ENCODE measurements at regions not wholly inside any gene's neighbourhood (a gene's known extent, or its start where the extent isn't known, plus 50 kb on each side); places are given as distances from the start of the nearest gene placed in this dataset.

- TF ChIP-seq CTCF (IDR thresholded peaks at IDR 0.05), result no peak
- no peak for TF ChIP-seq POLR2A (IDR thresholded peaks at IDR 0.05)
Observed at GRCh38 chr3:59253523-59253922, 203.7 kb upstream of the CFAP20DC start.

Measured in lower leg skin (tissue), 3 donors.